Lower leg skin (tissue), 3 donors: ENCODE measurements at regions not wholly inside any gene's neighbourhood (a gene's known extent, or its start where the extent isn't known, plus 50 kb on each side); places are given as distances from the start of the nearest gene placed in this dataset.

Experiments used
- POLR2A ChIP-seq, 2 donors: fragments of 450-650 bp; IDR thresholded peaks; one replicate each; pipeline ENCODE4 v1.6.1; 2016 to 2017; ENCODE audit warnings: antibody characterized with exemption in 2 of 2, mild to moderate bottlenecking in 1 of 2, moderate library complexity in 1 of 2
- TF ChIP-seq, protein P1 (sequence below), 3 donors: fragments of 450-650 bp; IDR thresholded peaks; one replicate each; pipeline ENCODE4 v1.5.1; 2016; ENCODE audit warnings: antibody characterized with exemption in 3 of 3, mild to moderate bottlenecking in 3 of 3, moderate library complexity in 2 of 3

DNA sequence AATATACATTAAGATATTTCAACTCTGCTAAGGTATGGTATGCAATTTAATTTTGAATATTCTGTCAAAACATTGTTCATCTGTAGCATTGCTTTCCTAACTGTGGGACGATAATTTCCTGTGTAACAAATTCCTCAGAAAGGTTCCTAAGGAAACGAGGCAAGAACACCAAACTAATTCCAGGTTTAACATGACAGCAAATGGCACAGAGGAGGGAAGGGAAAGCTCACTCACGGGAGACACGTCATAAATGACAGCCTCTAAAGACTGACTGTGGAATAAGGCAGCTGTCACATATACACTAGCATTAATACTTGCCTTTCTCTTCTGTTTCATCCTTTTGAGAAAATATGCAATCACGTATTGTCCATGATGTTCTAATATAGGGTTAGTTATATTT lies 380.6 kb downstream of the LIG4 start:
- TF ChIP-seq POLR2A (IDR thresholded peaks at IDR 0.05): no peak
- TF ChIP-seq, protein P1, sequence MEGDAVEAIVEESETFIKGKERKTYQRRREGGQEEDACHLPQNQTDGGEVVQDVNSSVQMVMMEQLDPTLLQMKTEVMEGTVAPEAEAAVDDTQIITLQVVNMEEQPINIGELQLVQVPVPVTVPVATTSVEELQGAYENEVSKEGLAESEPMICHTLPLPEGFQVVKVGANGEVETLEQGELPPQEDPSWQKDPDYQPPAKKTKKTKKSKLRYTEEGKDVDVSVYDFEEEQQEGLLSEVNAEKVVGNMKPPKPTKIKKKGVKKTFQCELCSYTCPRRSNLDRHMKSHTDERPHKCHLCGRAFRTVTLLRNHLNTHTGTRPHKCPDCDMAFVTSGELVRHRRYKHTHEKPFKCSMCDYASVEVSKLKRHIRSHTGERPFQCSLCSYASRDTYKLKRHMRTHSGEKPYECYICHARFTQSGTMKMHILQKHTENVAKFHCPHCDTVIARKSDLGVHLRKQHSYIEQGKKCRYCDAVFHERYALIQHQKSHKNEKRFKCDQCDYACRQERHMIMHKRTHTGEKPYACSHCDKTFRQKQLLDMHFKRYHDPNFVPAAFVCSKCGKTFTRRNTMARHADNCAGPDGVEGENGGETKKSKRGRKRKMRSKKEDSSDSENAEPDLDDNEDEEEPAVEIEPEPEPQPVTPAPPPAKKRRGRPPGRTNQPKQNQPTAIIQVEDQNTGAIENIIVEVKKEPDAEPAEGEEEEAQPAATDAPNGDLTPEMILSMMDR (IDR thresholded peaks at IDR 0.05): no peak
